ENCODE measurements at regions not wholly inside any gene's neighbourhood (a gene's known extent, or its start where the extent isn't known, plus 50 kb on each side); places are given as distances from the start of the nearest gene placed in this dataset.

DNA sequence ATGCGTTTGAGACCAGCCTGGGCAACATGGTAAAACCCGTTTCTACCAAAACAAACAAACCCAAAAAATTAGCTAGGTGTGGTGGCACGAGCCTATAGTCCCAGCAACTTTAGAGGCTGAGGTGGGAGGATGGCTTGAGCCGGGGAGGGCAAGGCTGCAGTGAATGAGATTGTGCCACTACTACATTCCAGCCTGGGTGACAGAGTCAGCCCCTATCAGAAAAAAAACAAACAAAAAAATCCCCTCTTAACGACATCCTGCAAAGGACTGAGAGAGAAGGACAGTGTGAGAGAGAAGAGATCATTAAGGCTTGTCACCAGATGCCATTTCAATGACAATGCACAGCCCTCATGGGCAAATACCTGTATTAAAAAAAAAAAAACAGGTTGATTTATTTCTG lies 266.7 kb upstream of the ATP10A start:
- ChIA-PET CTCF (no interaction called here), POLR2A (no interaction called here)
- Histone ChIP-seq H3K36me3 (ENCODE audit: control insufficient read depth in 2 of 2, insufficient read depth in 1 of 2, low read length in 2 of 2) (no peaks in the 10 kb centered on the region), H3K9me3 (ENCODE audit: control insufficient read depth, insufficient read depth, low read depth, low read length) (no peaks in the 10 kb centered on the region), H3K4me1 (ENCODE audit: control insufficient read depth, insufficient read depth, low read length) (peaks cover 4% of the 10 kb centered on the region; the same call in 1 of the 2 replicates), H3K4me3 (ENCODE audit: low read depth, low read length) (no peak overlapping the region), H3K27ac (ENCODE audit: extremely low read depth, low read depth, low read length) (no peak overlapping the region)
- TF ChIP-seq, protein P1, sequence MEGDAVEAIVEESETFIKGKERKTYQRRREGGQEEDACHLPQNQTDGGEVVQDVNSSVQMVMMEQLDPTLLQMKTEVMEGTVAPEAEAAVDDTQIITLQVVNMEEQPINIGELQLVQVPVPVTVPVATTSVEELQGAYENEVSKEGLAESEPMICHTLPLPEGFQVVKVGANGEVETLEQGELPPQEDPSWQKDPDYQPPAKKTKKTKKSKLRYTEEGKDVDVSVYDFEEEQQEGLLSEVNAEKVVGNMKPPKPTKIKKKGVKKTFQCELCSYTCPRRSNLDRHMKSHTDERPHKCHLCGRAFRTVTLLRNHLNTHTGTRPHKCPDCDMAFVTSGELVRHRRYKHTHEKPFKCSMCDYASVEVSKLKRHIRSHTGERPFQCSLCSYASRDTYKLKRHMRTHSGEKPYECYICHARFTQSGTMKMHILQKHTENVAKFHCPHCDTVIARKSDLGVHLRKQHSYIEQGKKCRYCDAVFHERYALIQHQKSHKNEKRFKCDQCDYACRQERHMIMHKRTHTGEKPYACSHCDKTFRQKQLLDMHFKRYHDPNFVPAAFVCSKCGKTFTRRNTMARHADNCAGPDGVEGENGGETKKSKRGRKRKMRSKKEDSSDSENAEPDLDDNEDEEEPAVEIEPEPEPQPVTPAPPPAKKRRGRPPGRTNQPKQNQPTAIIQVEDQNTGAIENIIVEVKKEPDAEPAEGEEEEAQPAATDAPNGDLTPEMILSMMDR (tag by site-specific recombination; IDR thresholded peaks at IDR 0.05), result no peak
- 0 out of 2 replicates have a peak, but pooled peaks have one; percentile 18 for TF ChIP-seq ZNF335 (tag by site-specific recombination; conservative IDR thresholded peaks at IDR 0.05)

DNA sequence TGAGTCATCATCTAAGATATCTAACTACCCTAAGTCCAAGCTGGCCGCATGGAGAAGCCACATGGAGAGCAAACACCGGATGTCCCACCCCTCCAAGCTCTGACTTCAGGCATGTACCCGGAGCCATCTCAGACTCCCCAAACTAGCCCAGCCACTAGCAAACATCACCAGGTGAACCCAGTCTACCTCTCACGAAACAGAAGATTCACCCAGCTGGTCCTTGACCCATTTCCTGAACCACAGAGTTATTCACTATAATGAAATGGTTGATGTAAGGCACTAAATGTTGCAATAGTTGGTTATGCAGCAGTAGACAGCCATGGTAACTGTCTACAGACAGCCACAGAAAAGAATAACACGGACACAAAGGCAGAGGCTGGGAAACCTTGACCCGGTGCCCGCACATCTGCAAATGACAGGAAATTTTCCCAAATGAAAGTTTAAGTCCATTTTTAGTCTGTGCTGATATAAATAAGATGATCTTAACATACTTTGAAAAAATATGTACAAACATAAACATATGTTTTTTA lies 265.5 kb upstream of the ATP10A start:
- ChIA-PET POLR2A (no interaction called here), CTCF (no interaction called here)
- Histone ChIP-seq H3K4me3 (ENCODE audit: low read depth, low read length) (no peak overlapping the region), H3K36me3 (ENCODE audit: control insufficient read depth in 2 of 2, insufficient read depth in 1 of 2, low read length in 2 of 2) (no peaks in the 10 kb centered on the region), H3K9me3 (ENCODE audit: control insufficient read depth, insufficient read depth, low read depth, low read length) (no peaks in the 10 kb centered on the region), H3K4me1 (ENCODE audit: control insufficient read depth, insufficient read depth, low read length) (peaks cover 4% of the 10 kb centered on the region; the same call in 1 of the 2 replicates), H3K27ac (ENCODE audit: extremely low read depth, low read depth, low read length) (no peak overlapping the region)
- no peak for TF ChIP-seq ZNF302 (tag by site-specific recombination; IDR thresholded peaks at IDR 0.05; ENCODE audit: low read depth)
- no peak for TF ChIP-seq ZNF629 (tag by site-specific recombination; IDR thresholded peaks at IDR 0.05)
- TF ChIP-seq GLIS2 (tag by site-specific recombination; IDR thresholded peaks at IDR 0.05), result no peak
- TF ChIP-seq ZNF140 (tag by site-specific recombination; IDR thresholded peaks at IDR 0.05), result no peak
- no peak for TF ChIP-seq ZNF24 (tag by site-specific recombination; IDR thresholded peaks at IDR 0.05)
- TF ChIP-seq ZNF624 (tag by site-specific recombination; IDR thresholded peaks at IDR 0.05), result no peak
- TF ChIP-seq OSR2 (tag by site-specific recombination; IDR thresholded peaks at IDR 0.05), result no peak
- TF ChIP-seq, protein P2, sequence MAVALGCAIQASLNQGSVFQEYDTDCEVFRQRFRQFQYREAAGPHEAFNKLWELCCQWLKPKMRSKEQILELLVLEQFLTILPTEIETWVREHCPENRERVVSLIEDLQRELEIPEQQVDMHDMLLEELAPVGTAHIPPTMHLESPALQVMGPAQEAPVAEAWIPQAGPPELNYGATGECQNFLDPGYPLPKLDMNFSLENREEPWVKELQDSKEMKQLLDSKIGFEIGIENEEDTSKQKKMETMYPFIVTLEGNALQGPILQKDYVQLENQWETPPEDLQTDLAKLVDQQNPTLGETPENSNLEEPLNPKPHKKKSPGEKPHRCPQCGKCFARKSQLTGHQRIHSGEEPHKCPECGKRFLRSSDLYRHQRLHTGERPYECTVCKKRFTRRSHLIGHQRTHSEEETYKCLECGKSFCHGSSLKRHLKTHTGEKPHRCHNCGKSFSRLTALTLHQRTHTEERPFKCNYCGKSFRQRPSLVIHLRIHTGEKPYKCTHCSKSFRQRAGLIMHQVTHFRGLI (tag by site-specific recombination; IDR thresholded peaks at IDR 0.05), result no peak
- TF ChIP-seq YY2 (tag by site-specific recombination; IDR thresholded peaks at IDR 0.05), result no peak
- no peak for TF ChIP-seq ZNF266 (tag by site-specific recombination; IDR thresholded peaks at IDR 0.05; ENCODE audit: low read depth)
- TF ChIP-seq ZNF792 (tag by site-specific recombination; IDR thresholded peaks at IDR 0.05), result no peak
- no peak for TF ChIP-seq ZNF76 (tag by site-specific recombination; IDR thresholded peaks at IDR 0.05; ENCODE audit: borderline replicate concordance, low read depth)
- TF ChIP-seq ZBTB20 (tag by site-specific recombination; IDR thresholded peaks at IDR 0.05), result no peak
- TF ChIP-seq ZNF148 (tag by site-specific recombination; IDR thresholded peaks at IDR 0.05; ENCODE audit: borderline replicate concordance), result no peak
- TF ChIP-seq SCRT1 (tag by site-specific recombination; IDR thresholded peaks at IDR 0.05; ENCODE audit: borderline replicate concordance), result no peak
- TF ChIP-seq ZNF23 (tag by site-specific recombination; IDR thresholded peaks at IDR 0.05; ENCODE audit: borderline replicate concordance), result no peak
- no peak for TF ChIP-seq ZNF658 (tag by site-specific recombination; IDR thresholded peaks at IDR 0.05)

Data from HEK293 (cell line).